HCT116 (cell line): ENCODE measurements at regions not wholly inside any gene's neighbourhood (a gene's known extent, or its start where the extent isn't known, plus 50 kb on each side); places are given as distances from the start of the nearest gene placed in this dataset.

Source experiments
- ATAC-seq: fragments of 200-7000 bp; cut with Tn5 transposase; 2 replicates; pipeline ENCODE4 v1.9.1; 2020; ENCODE audit warnings: mild to moderate bottlenecking, moderate library complexity
- BruUV-seq: library from RNA; stranded (reverse); fragments of 400-500 nt; replicated peaks from 2 replicates; lab custom pipeline; 2021; lab: Mats Ljungman, UMichigan
- CTCF ChIA-PET: fragments of 300-600 bp; sonication (Branson Sonifier 250); formaldehyde crosslinking; loops from one replicate; lab custom pipeline; 2021; ENCODE audit warnings: antibody characterized with exemption; lab: Charles Lee
- POLR2A ChIA-PET: fragments of 300-600, 350-600 bp; sonication (Branson Sonifier 250); formaldehyde crosslinking; loops from one replicate; lab custom pipeline; 2021; ENCODE audit warnings: antibody characterized with exemption; lab: Charles Lee
- RAD21 ChIA-PET, 2 experiments: fragments of 300-600 bp; sonication (Branson Sonifier 250); formaldehyde crosslinking; loops; one replicate each; lab custom pipeline; 2023; ENCODE audit warnings: low total read pairs in 2 of 2; ENCODE audit not compliant: uncharacterized antibody in 2 of 2, unreplicated experiment in 2 of 2, low non-redundant PET in 1 of 2; lab: Charles Lee
- DNase-seq: peaks from one replicate; pipeline ENCODE4 v3.0.0-alpha.2; 2010; ENCODE audit warnings: low read depth, low spot score
- H2AFZ ChIP-seq: fragments of 200-600 bp; shearing (Covaris generic), sonication (generic); 2 replicates; pipeline ENCODE4 v1.6.1; 2017; ENCODE audit warnings: low read depth, mixed run types, mixed read lengths, antibody characterized with exemption, low read length; ENCODE audit not compliant: poor library complexity, severe bottlenecking
- H3K27ac ChIP-seq: 2 replicates; pipeline ENCODE4 v1.5.1; 2012; ENCODE audit warnings: low read depth, low read length
- H3K27me3 ChIP-seq: fragments of 200-600 bp; sonication (generic); 2 replicates; pipeline ENCODE4 v1.6.1; 2016; ENCODE audit warnings: mixed run types, low read length, mixed read lengths; ENCODE audit not compliant: insufficient read depth
- H3K36me3 ChIP-seq, 2 experiments: fragments of 200-500 bp in 1 of 2; fragments of 200-600 bp in 1 of 2; sonication (Bioruptor generic) in 1 of 2; sonication (generic) in 1 of 2; 2 replicates each; pipeline versions ENCODE4 v1.5.1 to v1.6.1; 2014 to 2016; ENCODE audit warnings: low read length in 2 of 2, inconsistent platforms in 1 of 2, mixed read lengths in 1 of 2, mixed run types in 1 of 2; ENCODE audit not compliant: insufficient read depth in 2 of 2, control insufficient read depth in 1 of 2
- H3K4me1 ChIP-seq, 2 experiments: fragments of 200-600 bp in 1 of 2; sonication (generic) in 1 of 2; 2 replicates each; pipeline versions ENCODE4 v1.5.1 to v1.6.1; 2012 to 2017; ENCODE audit warnings: low read length in 2 of 2, inconsistent platforms in 1 of 2, mild to moderate bottlenecking in 1 of 2, mixed read lengths in 1 of 2, mixed run types in 1 of 2, moderate library complexity in 1 of 2; ENCODE audit not compliant: insufficient read depth in 2 of 2, control insufficient read depth in 1 of 2
- H3K4me2 ChIP-seq: fragments of 200-600 bp; sonication (generic); 2 replicates; pipeline ENCODE4 v1.6.1; 2017; ENCODE audit warnings: mixed run types, low read length, mixed read lengths
- H3K4me3 ChIP-seq, 2 experiments: fragments of 200-600 bp in 1 of 2; sonication (generic) in 1 of 2; replicated peaks in 1 of 2; 2 replicates each; pipeline ENCODE4 v1.5.1; 2011 to 2016; ENCODE audit warnings: low read length in 2 of 2, control low read depth in 1 of 2, low read depth in 1 of 2, mild to moderate bottlenecking in 1 of 2, mixed read lengths in 1 of 2, mixed run types in 1 of 2
- H3K79me2 ChIP-seq: fragments of 200-600 bp; sonication (generic); 2 replicates; pipeline ENCODE4 v1.6.1; 2017; ENCODE audit warnings: mild to moderate bottlenecking, mixed run types, low read length, moderate library complexity, mixed read lengths; ENCODE audit not compliant: insufficient read depth
- H3K9ac ChIP-seq: fragments of 200-600 bp; sonication (generic); 2 replicates; pipeline ENCODE4 v1.6.1; 2016; ENCODE audit warnings: low read length, mixed read lengths
- H3K9me2 ChIP-seq: fragments of 200-600 bp; sonication (generic), shearing (Covaris generic); 2 replicates; pipeline ENCODE4 v1.6.1; 2017; ENCODE audit warnings: mixed run types, mild to moderate bottlenecking, moderate library complexity; ENCODE audit not compliant: insufficient read depth
- H3K9me3 ChIP-seq, 2 experiments: fragments of 200-500 bp in 1 of 2; fragments of 200-600 bp in 1 of 2; sonication (Bioruptor generic) in 1 of 2; sonication (generic) in 1 of 2; 2 replicates each; pipeline ENCODE4 v1.6.1; 2014 to 2017; ENCODE audit warnings: low read length in 2 of 2, mixed read lengths in 2 of 2, inconsistent platforms in 1 of 2, low read depth in 1 of 2, mild to moderate bottlenecking in 1 of 2, mixed run types in 1 of 2, moderate library complexity in 1 of 2; ENCODE audit not compliant: control insufficient read depth in 1 of 2, insufficient read depth in 1 of 2
- H4K20me1 ChIP-seq: fragments of 200-600 bp; sonication (generic), shearing (Covaris generic); 2 replicates; pipeline ENCODE4 v1.6.1; 2017; ENCODE audit warnings: mixed run types, mild to moderate bottlenecking, moderate library complexity; ENCODE audit not compliant: insufficient read depth
- CTCF ChIP-seq, 3 experiments: fragments of 200-600 bp in 1 of 3; sonication (generic) in 1 of 3; IDR thresholded peaks in 2 of 3; conservative IDR thresholded peaks in 1 of 3; 2 replicates each; pipeline ENCODE4 v1.5.1; 2012 to 2017; ENCODE audit warnings: low read depth in 2 of 3, low read length in 2 of 3, antibody characterized with exemption in 1 of 3, borderline replicate concordance in 1 of 3, control low read depth in 1 of 3, mild to moderate bottlenecking in 1 of 3, mixed read lengths in 1 of 3, mixed run types in 1 of 3, moderate library complexity in 1 of 3; ENCODE audit not compliant: insufficient read depth in 1 of 3
- FOSL1 ChIP-seq: IDR thresholded peaks from 2 replicates; pipeline ENCODE4 v1.6.1; 2012; ENCODE audit warnings: low read depth
- MAX ChIP-seq: IDR thresholded peaks from 2 replicates; pipeline ENCODE4 v1.6.1; 2012
- POLR2AphosphoS5 ChIP-seq: IDR thresholded peaks from 2 replicates; pipeline ENCODE4 v1.6.1; 2011; ENCODE audit warnings: mild to moderate bottlenecking, low read depth, low read length, moderate library complexity
- RAD21 ChIP-seq: IDR thresholded peaks from 2 replicates; pipeline ENCODE4 v1.6.1; 2012; ENCODE audit warnings: low read depth, mild to moderate bottlenecking
- SP1 ChIP-seq: IDR thresholded peaks from 2 replicates; pipeline ENCODE4 v1.6.1; 2012; ENCODE audit warnings: low read depth
- SRF ChIP-seq: IDR thresholded peaks from 2 replicates; pipeline ENCODE4 v1.6.1; 2012; ENCODE audit warnings: low read depth
- TCF7L2 ChIP-seq: IDR thresholded peaks from 2 replicates; pipeline ENCODE4 v1.7.0; 2011; ENCODE audit warnings: borderline replicate concordance, inconsistent platforms; ENCODE audit not compliant: insufficient read depth, insufficient read length; ENCODE audit errors: extremely low read depth
- ZFX ChIP-seq: fragments of 450-650 bp; IDR thresholded peaks from 2 replicates; pipeline ENCODE4 v1.6.1; 2017
- intact Hi-C: fragments of 100-400 bp; cut with micrococcal nuclease; formaldehyde crosslinking; loops from 2 replicates; pipeline ENCODE4 v1.10.0; 2022

- no peak overlapping the region for H2AFZ ChIP-seq
- ChIA-PET POLR2A (no interaction called here), RAD21 (interaction anchor here in 1 of 2 experiments (0.7 kb wide), 1 partner anchor 141 kb away, joined by 3 read pairs; no protein-coding TSS in a partner anchor), CTCF (no interaction called here)
- no peak overlapping the region for H3K4me2 ChIP-seq
- DNase-seq (no peak), ATAC-seq (no peak)
- no peaks in the 10 kb centered on the region for H3K27me3 ChIP-seq
- no peaks in the 10 kb centered on the region for H3K4me1 ChIP-seq
- H3K79me2 ChIP-seq, result no peaks in the 10 kb centered on the region
- no peaks in the 10 kb centered on the region for H4K20me1 ChIP-seq
- intact Hi-C loops, result no loop called here
- no peaks in the 10 kb centered on the region for H3K9me2 ChIP-seq
- no peak overlapping the region for H3K4me3 ChIP-seq
- no peak overlapping the region for H3K9ac ChIP-seq
- H3K36me3 ChIP-seq, result no peaks in the 10 kb centered on the region
- H3K27ac ChIP-seq, result no peak overlapping the region
- no peaks in the 10 kb centered on the region for H3K9me3 ChIP-seq
- BruUV-seq, result no TSS peak
- TF ChIP-seq FOSL1 (no peak), ZFX (no peak), TCF7L2 (no peak), SP1 (no peak), POLR2AphosphoS5 (no peak), CTCF (IDR thresholded peaks at IDR 0.05 in 2 of 3, conservative IDR thresholded peaks at IDR 0.05 in 1 of 3; ENCODE audit: borderline replicate concordance in 1 of 3, insufficient read depth in 1 of 3, low read depth in 2 of 3, low read length in 2 of 3) (no peak), SRF (no peak), MAX (no peak), RAD21 (no peak)
Measured at GRCh38 chr5:77850536-77851175, 74.5 kb upstream of the TBCA start.
